ENCODE measurements at regions not wholly inside any gene's neighbourhood (a gene's known extent, or its start where the extent isn't known, plus 50 kb on each side); places are given as distances from the start of the nearest gene placed in this dataset.

DNA sequence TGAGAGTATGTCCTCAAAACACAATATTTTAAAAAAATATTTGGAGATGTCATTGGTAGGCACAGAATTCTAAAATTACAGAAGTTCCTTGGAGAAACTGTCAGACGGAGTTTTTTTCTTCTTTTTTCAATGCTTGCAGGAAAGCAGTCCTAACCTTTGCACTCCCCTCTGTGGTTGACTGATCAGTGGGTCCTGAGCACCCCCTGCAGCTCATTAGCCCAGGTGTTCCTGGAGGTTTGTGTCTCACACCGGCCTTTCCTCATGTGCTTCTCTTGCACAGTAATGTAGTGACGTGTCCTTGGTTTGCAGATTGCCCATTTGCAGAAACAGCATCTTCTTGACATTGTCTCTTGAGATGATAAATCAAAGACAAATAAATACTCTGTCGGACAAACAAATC is 513.0 kb downstream of the TMEM121 start:
- no peak for TF ChIP-seq TAF1 (IDR thresholded peaks at IDR 0.05; ENCODE audit: borderline replicate concordance, low read depth, low read length)
- TF ChIP-seq POLR2A (IDR thresholded peaks at IDR 0.05; ENCODE audit: low read depth, low read length), result no peak
